ENCODE measurements at regions not wholly inside any gene's neighbourhood (a gene's known extent, or its start where the extent isn't known, plus 50 kb on each side); places are given as distances from the start of the nearest gene placed in this dataset.

GRCh38 chr3:170680593-170680992, 94.7 kb upstream of the SLC7A14 start (continued):
- TF ChIP-seq CHD7 (IDR thresholded peaks at IDR 0.05; ENCODE audit: low read depth, low read length), result no peak
- TF ChIP-seq NEUROD1 (IDR thresholded peaks at IDR 0.05; ENCODE audit: borderline replicate concordance, low read depth, low read length, partially characterized antibody), result no peak
- TF ChIP-seq ETV6 (IDR thresholded peaks at IDR 0.05; ENCODE audit: borderline replicate concordance in 1 of 2, low read depth in 2 of 2, low read length in 1 of 2), result no peak
- no peak for TF ChIP-seq ETV6 (CRISPR knock-in tag; IDR thresholded peaks at IDR 0.05; ENCODE audit: borderline replicate concordance)
- no peak for TF ChIP-seq FOXA1 (IDR thresholded peaks at IDR 0.05; ENCODE audit: borderline replicate concordance)
- no peak for TF ChIP-seq ZNF324 (CRISPR knock-in tag; IDR thresholded peaks at IDR 0.05)
- peak; percentile 56 for TF ChIP-seq HMGN3 (IDR thresholded peaks at IDR 0.05; ENCODE audit: borderline replicate concordance, extremely low read depth, insufficient read length, low read depth, low read length)
- TF ChIP-seq TBL1XR1 (IDR thresholded peaks at IDR 0.05; ENCODE audit: low read length in 2 of 2), result peak in 1 of 2 experiments; percentile 50; a peak in 2 of 4 replicates

All from K562 (cell line).